Stimulated activated CD8-positive, alpha-beta memory T cell treated with anti-CD3 and anti-CD28 coated beads, Interleukin-15, amount 100 ng/mL, for 48 hours (primary cell): ENCODE measurements at regions not wholly inside any gene's neighbourhood (a gene's known extent, or its start where the extent isn't known, plus 50 kb on each side); places are given as distances from the start of the nearest gene placed in this dataset.

Experiments used
- DNase-seq, 2 donors: peaks; one replicate each; pipeline ENCODE4 v3.0.0-alpha.2; 2020; ENCODE audit warnings: low read depth in 2 of 2

- DNase-seq = no peak
Measured at GRCh38 chr13:48761256-48761655, 107.5 kb downstream of the CYSLTR2 start.

- DNase-seq = peak; percentile 53 to 57
Measured at GRCh38 chr13:48769107-48769704, 115.5 kb downstream of the CYSLTR2 start.

GRCh38 chr13:48770372-48770771 lies 116.6 kb downstream of the CYSLTR2 start:
- no peak for DNase-seq

DNA sequence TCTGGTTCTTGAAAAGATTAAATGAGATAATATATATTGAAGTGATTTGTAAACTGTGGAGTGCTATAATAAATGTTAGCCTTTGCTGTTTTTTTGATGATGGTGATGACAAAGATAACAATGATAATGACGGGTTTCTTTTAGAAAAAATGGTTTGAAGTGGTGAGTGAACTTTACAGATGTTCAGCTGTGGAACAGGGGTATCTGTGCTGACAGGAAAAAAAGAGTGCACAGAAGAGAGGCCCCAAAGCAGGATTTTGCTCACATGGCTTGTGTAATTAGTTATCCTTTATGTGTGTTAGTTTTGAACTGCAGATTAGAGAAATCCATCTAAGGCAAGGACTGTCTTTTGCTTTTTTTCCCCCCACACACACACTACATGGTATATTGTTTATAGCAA lies 119.2 kb downstream of the CYSLTR2 start:
- no peak for DNase-seq

DNA sequence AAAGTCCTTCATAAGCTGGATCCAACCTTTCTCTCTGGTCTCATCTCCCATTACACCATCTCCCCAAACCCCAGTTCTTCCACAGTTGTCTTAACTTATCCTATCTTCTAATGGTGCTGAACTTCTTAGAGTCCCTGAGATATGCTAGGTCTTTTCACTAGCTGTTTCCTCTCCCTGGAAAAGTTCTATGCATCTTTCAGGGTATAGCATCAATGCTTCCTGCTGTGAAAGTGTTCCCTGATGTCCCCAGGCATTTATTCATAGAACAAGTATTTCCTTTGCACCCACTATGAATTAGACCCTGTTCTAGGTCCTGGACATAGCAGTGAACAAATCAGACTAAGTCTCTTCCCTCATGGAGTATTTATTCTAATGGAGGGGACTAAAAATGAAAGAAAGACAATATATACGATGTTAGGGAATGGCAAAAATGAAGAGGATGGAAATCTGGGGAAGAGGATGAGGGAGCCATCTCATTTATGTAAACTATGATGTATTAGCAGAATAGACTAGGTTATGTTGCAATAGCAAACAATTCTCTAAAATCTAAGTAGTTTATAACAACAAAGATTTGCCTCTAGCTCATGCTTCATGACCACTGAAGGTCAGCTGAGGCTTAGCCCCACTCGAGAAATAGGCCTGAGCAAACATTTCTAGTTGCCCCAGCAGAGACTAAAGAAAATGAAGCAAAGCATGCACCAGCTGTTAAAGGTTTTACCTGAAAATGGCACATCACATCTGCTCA lies 120.0 kb downstream of the CYSLTR2 start:
- no peak for DNase-seq

DNA sequence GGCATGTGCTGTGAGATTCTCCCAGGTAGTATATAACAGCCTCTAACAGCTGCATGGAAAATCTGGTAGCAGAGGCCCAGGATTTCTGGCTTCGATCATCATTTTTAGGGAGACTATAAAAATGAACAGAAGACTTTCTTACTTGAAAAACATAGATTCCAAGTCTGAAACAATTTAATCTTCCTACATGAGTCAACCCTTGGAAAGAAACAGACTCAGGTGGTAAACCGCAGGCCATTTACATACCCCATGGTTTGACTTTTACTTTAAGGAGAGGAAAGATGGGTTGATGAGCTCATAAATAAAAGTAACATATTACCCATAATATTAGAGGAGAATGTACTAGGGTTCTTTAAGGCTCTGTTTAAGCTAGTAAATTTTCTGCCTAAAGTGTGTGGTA lies 121.6 kb downstream of the CYSLTR2 start:
- no peak for DNase-seq

GRCh38 chr13:48775804-48776203 lies 122.1 kb downstream of the CYSLTR2 start:
- no peak for DNase-seq

DNA sequence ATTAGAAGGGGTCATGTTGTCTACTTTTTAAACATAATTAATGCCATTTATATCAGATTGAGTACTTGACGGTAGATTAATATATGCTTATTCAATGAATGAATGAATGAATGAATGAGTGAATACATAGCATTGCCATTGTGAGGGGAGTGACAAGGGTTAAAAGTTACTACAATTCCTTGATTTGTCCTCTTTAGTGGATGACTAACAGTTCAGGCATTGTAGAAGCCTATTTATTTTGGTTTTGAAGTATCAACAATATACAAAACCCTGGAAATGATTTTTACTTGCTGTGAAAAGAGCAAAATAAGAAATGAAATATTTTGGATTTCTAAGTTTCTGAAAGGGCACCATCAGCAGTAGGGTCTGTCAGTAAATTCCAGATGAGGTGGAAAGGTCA lies 122.7 kb downstream of the CYSLTR2 start:
- DNase-seq = no peak

DNA sequence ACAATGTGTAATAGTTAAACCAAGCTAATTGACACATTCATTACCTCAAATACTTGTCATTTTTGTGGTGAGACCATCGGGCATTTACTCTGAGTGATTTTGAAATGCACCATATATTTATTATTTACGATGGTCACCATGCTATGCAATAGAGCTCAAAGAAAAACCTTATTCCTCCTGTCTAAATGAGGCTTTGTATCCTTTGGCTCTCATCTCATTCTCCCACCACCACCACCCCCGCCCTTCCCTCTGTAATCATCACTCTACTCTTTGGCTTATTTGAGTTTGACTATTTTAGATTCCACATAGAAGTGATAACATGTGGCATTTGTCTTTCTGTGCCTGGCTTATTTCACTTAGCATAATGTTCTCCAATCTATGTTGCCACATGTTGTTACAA lies 124.9 kb downstream of the CYSLTR2 start:
- no peak for DNase-seq

GRCh38 chr13:48780713-48781341 lies 127.1 kb downstream of the CYSLTR2 start:
- DNase-seq = no peak

DNA sequence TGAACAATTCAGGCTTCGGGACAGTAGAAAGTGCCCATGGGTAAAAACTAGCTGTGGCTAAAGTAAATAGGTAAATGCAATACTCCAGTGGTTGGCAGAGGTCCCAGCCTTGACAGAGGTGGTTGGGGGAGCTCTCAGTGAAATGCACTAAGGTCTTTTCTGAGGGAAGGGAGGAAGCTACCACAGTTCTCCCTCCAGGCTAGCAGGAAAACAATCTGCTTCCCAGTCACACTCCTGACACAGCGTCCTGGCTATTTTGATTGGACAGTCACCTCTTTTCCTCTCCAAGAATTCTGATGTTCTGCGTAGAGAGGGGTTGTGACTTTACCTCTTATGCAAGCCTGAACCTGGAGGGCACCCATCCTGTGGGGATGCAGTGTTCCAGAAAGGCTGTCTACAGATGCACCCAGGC lies 128.7 kb downstream of the CYSLTR2 start:
- no peak for DNase-seq

DNA sequence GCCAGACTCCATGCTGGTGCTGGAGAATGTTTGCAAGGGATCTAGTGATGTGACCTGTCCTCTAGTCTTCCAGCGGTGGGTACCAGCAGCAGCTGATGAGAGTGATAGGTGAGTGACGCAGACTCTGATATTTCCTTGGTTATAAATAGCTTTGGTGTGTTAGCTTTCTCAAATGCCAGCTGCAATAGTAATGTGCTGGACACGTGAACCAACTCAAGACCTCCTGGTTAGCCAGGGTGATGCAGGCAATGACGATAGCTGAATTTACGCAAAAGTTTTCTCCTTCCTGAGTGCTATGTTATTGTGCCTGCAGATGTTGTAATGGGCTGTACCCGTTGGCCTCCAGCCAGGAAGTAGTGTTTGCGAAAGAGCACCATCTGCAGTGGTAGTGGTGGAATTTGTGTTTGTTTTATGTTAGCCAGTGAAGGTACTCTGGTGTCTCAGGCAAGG lies 129.5 kb downstream of the CYSLTR2 start:
- DNase-seq = no peak

GRCh38 chr13:48783695-48784230 lies 130.0 kb downstream of the CYSLTR2 start:
- DNase-seq = no peak

GRCh38 chr13:48784916-48785548 lies 131.3 kb downstream of the CYSLTR2 start:
- no peak for DNase-seq

DNA sequence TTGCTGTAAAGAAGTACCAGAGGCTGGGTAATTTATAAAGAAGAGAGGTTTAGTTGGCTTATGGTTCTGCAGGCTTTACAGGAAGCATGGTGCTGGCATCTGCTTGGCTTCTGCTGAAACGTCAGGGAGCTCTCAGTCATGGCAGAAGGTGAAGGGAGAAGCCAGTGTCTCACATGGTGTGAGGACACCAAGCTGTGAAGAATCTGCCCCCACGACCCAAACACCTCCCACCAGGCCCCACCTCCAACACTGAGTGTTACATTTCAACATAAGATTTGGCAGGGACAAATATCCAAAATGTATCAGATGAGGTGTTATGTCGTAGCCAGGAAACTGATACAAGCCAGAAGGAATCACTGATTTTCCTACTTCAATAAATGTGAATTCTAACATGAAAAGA lies 136.5 kb downstream of the CYSLTR2 start:
- DNase-seq = no peak

GRCh38 chr13:48790966-48791365 lies 137.2 kb downstream of the CYSLTR2 start:
- DNase-seq = no peak

GRCh38 chr13:48797127-48797526 lies 143.4 kb downstream of the CYSLTR2 start:
- DNase-seq = no peak

DNA sequence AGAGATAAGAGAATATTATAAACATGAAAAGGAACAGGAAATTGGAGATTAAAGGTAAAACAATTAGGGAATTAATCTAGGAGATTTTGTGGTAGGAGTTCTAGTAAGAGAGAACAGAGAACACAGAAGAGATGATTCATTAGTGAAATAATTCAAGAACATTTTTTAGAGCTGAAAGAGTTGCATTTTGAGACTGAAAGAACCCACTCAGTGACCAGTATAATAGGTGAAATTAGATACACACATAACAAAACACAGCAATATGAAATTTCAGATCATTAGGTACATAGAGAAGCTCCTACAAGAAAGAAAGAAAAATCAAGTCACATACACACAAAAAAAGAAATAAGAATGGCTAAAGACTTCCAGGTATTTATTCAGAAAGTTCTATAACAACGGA lies 144.0 kb downstream of the CYSLTR2 start:
- DNase-seq = no peak

DNA sequence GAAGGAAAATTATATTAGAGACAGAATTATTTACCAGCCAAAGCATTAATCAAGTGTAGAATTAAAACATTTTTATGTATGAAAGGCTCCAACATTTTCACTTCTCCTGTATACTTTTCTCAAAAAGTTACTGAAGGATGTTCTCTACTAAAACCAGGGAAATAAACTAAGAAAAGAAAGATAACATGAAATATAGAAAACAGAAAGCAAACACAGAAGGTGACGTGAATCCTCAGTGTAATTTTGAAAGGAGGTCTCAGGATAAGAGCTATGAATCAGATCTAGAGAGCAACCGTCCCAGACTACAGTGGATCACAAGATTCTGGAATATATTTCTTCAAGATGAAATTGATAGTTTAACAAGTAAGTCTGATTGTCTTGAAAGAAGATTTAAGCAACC lies 144.5 kb downstream of the CYSLTR2 start:
- no peak for DNase-seq

DNA sequence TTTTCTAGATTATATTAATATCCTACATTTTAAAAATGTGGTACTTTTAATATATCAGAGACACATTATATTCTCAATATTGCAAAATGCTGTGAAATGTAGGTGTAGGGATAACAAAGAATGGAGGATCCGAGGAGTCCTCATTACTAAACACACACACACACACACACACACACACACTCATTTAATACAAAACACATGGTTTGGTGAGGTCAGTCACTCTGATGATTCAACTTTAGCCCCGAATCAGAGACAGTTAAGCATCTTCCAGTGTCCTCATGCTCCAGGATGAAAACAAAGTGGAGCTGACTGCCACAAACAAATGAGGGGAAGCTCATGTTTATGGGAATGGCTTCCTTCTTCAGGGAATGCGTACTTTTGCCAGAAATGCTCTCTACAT lies 147.5 kb downstream of the CYSLTR2 start:
- DNase-seq = no peak

DNA sequence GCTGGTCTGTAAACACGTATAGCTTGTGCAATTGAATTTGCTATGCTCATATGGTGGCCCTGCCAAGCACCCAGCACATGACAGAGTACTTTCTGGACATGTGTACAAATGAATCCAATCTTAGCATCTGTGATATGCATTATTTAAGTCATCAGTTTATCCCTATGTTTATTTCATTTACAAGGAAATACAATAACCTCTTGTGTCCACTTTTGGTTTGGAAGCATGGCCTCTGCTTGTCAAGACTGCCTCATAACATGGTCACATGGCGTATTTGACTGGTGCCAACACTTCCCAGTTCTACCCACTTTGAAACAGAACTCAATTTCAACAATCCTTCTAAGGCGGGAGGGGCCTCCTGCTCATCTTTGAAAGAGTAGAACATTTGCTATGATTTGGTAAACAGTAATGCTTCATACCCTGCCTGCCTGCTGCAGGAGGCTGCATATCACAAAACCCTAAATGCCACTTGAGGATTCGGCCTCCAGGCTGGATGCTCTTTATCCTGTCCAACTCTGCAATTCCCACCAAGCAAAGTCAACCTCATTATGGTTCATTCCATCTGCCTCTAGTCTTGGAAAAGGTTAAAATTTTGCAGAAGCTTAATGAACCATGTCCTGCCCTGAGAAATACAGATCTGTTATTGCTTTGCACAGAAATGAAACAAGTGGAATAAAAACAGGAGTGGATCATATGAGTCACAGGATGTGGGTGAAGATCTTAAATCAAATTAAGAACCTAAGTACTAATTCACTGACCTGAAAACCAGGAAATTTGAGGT lies 151.3 kb downstream of the CYSLTR2 start:
- DNase-seq = no peak

DNA sequence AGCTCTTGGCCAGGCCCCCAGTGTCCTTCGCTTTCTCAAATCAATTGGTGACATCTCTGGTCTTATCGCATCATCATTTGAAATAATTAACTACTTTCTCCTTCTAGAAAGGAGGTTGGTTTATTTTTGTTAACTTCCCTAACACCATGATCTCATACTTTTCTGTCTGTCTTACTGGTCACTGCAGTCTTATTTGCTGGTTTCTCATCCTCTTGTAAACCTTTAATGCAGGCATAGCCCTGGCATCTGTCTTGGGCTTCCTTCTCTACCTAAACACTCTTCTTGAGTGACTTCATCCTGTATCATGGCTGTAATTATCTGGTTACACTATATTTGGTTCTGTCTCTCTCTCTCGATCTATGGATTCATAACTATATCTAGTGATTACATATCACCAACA lies 152.8 kb downstream of the CYSLTR2 start:
- no peak for DNase-seq
